NCI-H774 (cell line): ENCODE measurements at regions not wholly inside any gene's neighbourhood (a gene's known extent, or its start where the extent isn't known, plus 50 kb on each side); places are given as distances from the start of the nearest gene placed in this dataset.
"Not testable (repeated sequence)": the region's sequence is repeated elsewhere in the genome, so short reads cannot be mapped to it uniquely, and the experiment has no call there.

Source experiments
- DNase-seq: peaks from one replicate; lab custom pipeline; 2025; lab: John Stamatoyannopoulos, UW

DNA sequence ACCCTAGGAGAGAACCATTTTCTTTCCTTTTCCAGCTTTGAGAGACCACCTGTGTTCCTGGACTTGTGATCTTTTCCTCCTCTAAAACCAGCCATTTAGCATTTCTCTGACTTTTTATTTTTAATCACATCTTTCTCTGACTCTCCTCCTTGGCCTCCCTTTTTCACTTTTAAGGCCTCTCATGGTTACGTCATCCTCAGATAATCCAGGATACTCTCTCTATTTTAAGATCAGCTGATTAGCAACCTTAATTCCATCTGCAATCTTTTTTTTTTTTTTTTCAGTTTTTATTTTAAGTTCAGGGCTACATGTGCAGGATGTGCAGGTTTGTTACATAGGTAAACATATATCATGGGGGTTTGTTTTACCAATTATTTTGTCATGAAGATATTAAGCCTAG is 54.0 kb downstream of the RFPL4B start:
- no peak for DNase-seq

DNA sequence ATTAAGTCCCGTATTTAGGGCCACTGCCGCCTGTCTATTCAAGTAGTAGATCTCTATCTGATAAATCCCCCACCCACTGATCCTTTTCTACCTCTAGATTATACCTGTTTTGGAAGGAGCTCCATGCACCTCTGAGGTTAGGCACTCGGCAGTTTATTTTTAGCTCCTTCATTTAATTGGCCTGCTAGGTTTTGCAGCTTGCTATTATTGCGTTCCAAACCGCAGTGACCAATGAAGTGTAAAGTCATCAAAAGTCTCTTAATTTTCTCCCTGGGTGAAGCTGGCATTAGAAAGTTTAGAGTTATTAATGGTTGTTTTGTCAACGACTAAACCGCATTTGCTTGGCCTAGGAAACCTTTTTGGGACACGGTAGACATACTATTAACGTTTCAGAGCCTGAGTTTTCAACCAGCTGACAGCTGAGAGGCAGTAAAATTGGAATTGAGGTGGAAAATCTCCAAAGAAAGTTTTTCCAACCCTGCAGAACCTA is 60.0 kb downstream of the RFPL4B start:
- DNase-seq = no peak

DNA sequence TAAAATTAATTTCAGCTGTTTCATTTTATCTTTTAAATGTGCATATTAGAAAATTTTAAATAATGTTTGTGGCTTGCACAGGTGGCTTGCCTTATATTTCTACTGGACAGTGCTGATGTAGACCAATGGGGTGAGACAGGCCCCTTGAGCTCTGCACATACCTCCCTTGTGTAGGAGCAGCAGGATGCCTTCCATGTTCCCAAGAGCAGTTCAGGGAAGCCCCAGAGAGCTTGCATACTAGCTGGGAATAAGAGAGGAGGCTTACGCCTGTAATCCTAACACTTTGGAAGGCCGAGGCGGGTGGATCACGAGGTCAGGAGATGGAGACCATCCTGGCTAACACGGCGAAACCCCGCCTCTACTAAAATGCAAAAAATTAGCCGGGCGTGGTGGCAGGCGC is 61.4 kb downstream of the RFPL4B start:
- DNase-seq = no peak

DNA sequence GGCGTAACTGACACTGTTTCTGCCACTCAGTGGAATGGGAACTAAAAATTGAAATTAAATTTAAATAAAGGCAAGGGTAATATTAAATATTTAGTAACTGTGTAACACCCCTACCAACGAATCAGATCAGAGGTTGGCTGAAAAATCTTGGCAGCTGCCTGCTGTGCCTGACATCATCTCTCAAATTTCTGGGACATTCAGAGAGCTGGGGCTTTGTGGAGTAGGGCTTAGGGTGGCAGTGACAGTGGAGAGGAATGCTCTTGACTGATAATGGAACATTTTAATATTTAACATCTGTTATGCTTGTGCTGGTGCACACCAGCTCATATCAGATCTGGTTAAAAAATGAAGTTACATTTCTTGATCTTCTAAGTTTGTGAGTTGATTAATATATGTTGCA is 62.2 kb downstream of the RFPL4B start:
- no peak for DNase-seq

DNA sequence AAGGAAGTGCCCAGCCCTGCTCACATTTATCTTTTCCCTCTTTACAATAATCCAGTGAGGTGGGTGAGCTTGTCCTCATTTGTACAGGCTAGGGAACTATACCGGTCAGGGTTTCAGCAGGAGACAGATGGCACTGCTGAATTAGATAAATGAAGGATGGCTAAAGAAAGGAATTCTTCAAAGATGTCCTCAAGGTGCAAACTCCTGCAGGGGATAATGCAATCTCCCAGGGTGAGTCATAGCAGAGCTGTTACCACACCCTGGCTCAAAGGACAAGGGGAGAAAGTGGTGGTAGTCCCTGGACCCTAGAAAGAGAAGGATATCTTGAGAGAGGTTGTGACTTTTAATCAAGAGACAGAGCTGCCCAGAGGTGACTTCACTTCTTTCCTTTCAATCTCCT is 66.7 kb downstream of the RFPL4B start:
- DNase-seq = no peak

DNA sequence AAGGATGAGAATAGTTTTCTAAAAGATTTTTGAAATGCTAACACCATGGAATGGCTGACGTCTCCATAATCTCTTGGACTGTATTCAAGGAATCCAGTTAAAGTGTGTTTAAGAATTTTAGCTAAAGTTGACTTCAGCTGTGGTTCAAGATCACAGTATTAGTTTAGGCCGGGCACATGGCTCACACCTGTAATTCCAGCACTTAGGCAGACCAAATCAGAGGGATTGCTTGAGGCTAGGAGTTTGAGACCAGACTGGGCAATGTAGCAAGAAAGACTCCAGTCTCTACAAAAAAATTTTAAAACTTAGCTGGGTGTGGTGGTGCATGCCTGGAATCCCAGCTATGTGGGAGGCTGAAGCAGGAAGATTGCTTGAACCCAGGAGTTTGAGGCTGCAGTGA is 68.2 kb downstream of the RFPL4B start:
- DNase-seq = no peak

DNA sequence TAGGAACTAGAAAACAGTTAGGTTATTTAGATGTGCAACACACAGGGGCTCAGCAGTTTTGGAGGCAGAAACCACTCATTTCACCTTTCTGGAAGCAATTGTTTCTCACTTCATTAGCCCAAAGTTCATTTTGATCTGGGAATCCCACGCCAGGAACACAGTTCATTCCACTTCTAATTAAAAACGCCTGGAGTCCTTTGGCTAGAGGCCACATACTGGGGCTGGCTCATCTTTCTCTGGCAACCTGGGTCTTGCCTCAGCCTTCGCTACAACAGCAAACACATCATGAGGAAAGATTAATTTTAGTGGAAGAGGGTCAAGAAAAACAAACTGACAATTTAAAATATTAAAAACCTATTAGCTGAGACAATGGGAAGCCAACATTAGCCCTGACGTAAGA is 69.7 kb downstream of the RFPL4B start:
- no peak for DNase-seq

DNA sequence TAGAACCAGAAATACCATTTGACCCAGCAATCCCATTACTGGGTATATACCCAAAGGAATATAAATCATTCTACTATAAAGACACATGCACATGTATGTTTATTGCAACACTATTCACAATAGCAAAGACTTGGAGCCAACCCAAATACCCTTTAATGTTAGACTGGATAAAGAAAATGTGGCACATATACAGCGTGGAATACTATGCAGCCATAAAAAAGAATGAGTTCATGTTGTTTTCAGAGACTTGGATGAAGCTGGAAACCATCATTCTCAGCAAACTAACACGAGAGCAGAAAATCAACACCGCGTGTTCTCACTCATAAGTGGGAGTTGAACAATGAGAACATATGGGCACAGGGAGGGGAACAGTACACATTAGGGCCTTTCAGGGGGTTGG is 79.9 kb downstream of the RFPL4B start:
- not testable (repeated sequence) for DNase-seq

DNA sequence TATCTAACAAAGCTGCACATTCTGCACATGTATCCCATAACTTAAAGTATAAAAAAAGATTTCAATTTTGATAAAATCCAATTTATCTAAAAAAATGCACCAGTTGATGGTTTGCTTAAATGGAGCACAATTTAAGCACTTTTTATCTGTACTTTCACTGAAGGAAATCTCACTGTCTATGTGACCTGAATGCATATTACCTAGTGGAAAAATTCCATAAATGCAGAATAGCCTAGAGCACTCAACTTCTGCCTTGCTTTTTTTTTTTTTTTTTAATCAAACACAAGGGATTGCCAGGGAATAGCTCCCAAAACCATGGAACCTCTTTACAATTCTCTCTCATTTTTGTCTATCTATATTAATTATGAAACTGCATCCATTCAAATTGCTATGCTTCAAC is 80.4 kb downstream of the RFPL4B start:
- DNase-seq = no peak

DNA sequence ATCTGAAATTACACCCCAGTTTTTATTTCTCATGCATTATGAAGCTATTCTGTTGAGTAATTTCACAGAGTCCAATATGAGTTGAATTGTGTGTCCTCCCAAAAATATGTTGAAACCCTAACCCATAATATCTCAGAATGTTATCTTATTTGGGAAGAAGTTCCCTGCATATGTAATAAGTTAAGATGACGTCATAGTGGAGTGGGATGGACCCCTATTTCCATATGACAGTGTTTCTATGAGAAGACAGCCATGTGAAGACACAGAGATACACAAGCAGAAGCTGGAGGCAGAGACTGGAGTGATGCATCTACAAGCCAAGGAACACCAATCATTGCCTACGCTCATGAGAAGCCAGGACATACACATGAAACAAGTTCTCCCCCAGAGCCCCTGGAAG is 81.3 kb downstream of the RFPL4B start:
- DNase-seq = no peak

DNA sequence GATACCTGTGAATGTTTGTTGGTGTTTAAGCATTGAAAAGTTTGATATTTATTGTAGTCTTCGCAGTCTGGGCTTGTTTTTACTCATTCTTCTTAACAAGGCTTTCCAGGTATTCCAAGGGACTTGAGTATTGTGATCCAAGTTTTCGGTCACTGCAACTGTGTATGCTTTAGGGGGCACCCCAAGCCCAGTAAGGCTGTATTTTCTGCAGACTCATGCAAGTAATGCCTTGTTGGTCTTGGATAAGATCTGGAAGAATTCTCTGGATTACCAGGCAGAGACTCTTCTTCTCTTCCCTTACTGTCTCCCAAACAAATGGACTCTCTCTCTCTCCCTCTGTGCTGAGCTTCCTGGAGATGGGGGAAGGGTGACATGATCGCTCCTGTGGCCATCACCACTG is 82.1 kb downstream of the RFPL4B start:
- no peak for DNase-seq

DNA sequence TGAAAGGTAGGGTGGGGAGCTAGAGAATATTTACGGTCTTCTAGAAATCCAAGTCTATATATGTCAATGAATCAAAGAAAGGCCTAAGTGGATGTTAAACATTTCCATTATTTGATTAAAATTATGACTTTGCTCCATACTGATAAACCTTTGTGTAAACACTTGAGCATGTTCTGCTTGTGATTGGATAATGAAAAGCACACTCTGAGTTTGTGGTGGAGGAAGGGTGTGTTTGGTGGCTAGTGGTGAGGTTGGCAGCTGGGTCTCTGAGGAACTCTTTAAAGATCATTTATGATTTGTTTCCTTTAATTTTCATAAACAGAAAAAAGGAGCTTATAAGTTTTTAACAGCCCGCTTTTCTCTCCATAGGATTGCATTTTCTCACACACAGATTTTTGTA is 84.7 kb downstream of the RFPL4B start:
- no peak for DNase-seq

DNA sequence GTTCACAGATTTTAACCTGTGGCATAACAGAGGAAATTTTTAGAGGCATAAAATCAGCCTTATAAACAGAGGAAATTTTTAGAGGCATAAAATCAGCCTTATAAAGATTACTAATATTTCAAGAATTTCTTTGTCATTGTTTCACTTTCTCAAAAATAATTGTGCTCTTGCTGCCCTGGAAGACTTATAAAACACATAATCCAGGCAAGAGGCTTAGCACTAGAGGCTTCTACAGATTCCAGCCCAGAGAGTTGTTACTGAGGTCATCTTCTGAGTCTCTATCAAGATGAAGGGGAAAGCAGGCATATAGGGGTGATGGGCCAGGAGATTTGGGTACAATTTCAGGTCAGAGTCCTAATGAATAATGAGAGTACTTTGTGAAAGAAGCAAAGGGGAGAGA is 85.7 kb downstream of the RFPL4B start:
- DNase-seq = no peak

DNA sequence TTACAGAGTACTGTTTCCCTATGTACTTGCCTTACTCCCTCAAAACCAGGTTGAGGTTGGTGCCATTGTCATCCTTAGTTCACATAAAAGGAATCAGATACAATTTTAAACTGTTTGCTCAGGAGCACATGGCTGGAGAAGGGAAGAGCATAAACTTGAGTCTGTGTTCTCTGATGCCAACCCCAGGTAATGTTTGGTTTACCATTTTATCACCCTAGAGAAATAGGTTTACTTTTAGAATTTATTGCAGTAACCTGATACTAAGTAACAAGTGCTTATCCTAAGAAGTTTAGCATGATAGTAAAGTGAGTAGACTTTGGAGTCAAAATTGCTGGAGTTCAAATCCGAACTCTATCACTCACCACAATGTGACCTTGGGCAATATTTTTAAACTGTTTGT is 86.3 kb downstream of the RFPL4B start:
- peak; percentile 62 for DNase-seq

DNA sequence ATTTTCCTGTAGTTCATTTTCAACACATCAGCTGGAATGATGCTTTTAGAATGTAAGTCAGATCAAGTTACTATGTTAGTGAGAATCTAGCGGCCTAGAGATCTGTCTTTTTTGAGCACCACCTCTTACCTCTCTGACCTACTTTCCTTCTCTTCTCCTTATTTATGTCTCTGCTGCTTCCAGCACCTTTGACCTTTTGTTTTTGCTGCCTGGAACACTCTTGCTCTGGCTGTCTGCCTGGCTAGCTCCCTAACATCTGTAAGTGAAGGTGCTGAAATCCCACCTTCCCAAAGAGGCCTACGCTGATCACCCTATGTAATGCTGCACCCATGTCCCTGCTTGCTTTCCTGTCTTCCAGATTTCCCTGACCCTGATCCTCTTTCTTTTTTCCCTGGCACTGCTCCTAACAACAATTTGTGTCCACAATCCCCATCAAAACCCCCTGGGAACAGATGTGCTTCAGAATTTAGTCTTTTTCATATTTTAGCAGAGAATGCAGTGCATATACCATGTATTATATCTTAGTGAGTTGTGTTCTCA is 87.8 kb downstream of the RFPL4B start:
- DNase-seq = no peak

DNA sequence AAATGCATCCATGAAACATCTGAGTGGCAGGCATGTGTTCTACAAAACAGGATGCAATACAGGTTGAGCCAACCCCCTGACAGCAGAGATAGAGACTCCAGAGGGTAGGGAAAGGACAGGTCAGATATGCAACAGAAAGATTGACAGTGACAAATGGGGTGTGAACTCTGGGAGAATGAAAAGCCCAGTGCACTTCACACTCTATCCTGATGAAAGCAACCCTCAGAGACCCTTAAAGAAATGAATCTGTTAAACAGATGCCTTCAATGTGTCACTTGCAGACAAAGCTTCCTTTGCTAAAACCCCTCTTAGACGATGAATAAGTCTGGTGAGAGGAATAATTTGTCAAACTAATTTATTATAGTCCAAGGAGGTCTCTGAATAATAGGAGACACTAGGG is 89.9 kb downstream of the RFPL4B start:
- DNase-seq = no peak

DNA sequence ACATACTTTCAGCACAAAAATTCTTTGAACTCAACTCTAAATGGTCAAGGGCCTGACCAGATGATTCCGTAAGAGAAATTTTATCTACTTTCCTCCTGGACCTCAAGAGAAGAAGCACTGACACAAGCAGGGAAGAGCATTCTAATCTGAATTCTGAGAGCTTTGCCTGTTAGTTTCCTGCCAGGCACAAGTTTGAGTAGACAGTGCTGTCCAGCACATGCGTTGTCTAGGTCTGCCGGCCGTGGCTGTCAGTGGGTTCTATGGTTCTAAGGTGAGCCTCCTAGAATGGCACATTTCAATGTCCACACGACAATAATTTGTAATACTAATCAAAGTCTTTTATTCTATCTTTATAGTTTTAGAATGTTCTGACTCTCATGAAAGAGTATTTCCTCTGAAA is 91.9 kb downstream of the RFPL4B start:
- DNase-seq = no peak

DNA sequence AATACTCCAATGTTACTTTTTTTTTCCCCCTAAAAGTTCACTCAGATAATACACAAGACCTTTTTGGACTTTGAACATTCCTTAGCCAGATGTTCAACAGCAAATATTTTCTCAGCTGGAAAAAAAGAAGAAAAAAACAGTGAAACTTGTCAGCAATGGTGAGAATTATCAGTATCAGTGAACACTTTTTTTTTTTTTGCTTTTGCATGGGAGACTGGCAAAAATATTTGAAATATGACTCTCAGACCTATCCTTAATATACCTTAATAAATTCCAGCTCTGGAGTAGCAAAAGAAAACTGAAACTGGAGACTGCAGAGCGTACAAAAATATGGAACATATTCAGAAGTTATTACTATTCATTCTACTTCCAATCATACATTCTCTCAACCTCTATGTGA is 92.3 kb downstream of the RFPL4B start:
- DNase-seq = no peak

DNA sequence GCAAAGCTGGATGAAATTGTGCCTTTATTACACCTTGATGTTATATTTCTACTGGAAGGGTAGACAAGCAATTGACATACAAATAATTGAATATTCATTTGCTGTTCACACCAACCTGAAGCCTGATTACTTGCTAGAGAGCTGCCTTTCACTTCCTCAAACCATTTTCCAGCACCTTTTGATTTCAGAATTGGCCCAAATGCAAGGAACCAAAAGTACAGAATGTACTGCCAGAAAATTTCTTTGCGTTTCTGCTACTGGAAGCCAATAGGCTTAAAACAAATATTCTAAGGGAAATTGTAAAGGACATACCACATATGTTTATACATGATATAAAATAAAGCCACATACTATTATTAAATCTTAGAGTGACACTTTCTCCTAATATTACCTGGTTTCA is 94.5 kb downstream of the RFPL4B start:
- no peak for DNase-seq

DNA sequence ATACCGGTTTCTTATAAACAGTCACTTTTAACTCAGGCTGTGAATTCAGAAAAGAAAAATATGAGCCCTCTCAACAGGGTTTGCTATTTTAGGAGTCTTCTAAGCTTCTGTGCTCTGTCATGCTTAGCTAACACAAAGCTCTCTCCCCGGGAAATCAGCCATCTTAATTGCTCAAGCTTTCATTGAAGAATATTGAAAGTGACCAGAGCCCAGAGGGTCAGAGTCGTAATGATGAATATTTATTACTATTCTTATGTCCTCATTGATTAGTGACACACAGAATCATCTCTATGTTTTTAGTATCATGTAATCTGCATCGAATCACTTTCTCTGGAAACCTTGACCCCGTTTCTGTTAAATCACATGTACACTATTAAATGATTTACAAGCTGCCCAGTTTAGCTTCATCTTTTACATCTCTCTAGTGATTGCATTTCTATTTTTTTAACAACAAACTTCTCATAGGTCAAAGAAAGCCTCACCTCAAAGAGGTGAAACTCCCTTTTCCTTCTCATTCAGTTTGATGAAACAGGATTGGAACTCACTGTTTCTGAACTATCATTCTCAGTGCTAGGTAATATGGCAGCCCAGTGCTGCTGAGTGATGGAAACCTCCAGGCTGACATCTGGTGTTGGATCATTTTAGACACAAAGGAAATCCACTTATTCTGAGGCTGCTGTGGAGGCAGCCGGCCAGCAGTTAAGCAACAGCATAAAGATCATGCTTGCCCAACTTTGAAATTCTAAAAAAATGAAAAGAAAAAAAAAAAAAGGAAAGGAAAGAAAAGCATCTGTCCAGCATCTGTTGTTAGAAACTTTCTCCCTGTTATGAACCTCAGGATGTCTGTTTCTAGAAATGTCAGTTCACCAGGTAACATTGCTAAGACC is 96.3 kb downstream of the RFPL4B start:
- DNase-seq = no peak

DNA sequence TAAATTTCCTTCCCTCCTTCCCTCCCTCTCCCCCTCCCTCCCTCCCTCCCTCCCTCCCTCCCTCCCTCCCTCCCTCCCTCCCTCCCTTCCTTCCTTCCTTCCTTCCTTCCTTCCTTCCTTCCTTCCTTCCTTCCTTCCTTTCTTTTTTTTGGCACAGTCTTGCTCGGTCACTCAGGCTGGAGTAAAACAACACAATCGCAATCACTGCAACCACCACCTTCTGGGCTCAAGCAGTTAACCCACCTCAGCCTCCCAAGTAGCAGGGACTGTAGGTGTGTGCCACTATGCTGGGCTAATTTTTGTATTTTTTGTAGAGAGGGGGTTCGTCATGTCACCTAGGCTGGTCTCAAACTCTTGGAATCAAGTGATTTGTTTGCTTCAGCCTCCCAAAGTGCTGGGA is 101.7 kb downstream of the RFPL4B start:
- not testable (repeated sequence) for DNase-seq

DNA sequence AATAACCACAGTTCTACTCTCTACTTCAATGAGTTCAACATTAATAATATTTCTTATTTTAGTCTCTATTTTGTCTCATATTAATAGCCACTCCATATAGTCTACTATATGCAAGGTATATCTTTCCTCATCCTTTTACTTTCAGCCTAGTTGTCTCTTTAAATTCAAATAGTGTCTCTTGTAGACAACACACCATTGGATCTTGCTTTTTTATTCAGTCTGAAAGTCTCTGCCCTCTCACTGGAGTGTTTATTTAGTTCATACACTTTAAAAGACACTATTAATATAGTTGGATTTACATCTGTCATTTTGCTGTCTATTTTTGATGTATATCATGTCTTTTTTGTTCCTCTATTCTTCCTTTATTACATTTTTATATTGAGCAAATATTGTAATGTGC is 103.5 kb downstream of the RFPL4B start:
- DNase-seq = no peak

DNA sequence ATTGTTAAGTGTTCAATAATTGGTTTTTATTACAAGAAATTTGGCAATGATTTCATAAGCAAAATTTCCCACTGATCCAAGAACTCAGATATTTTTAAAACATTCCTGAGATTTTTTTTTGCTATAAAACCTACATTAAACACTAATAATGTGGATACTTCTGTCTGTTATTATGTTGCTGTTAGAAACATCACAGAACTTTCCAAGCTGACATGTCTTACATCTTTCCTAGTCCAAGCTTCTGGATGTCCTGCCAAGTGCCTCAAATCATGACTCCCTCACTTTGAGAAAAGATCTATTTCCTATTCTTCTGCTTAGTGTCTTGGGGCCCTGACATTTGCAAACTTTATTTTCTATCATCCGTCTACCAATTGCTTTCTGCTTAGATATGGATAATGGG is 110.8 kb downstream of the RFPL4B start:
- no peak for DNase-seq

DNA sequence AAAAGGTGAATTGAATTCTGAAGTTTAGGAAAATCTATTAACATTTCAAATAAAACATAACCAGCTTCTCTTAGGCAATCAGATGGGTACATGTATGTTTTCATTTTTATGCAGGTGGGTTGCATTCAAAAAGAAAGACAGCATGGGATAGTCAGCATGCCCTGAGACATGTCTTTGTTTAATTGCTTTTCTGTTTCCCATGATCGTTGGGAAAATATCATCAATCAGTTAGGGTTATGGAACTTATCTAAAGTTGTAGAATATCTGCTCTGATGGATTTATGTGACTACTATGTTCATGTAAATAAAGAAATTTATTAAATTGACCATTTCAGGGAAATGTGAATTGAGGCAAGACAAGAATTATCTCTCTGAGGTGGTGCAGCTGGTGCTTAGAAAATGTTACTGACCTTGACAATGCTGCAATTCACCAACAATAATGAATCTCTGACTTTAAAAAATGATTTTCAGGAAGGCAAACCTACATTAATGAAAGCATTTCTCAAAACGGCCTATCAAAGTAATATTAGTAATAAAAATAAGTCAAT is 112.7 kb downstream of the RFPL4B start:
- DNase-seq = no peak
